Thymus (tissue), 11 donors: ENCODE measurements at regions not wholly inside any gene's neighbourhood (a gene's known extent, or its start where the extent isn't known, plus 50 kb on each side); places are given as distances from the start of the nearest gene placed in this dataset.

Experiments
- DNase-seq, 9 donors: peaks; one replicate each; pipeline ENCODE4 v3.0.0-alpha.2; 2013; ENCODE audit warnings: low spot score in 9 of 9, low read depth in 6 of 9, missing footprints in 1 of 9
- H3K27ac ChIP-seq, 2 donors: one replicate each; pipeline ENCODE4 v1.5.1; 2013; ENCODE audit warnings: control low read depth in 1 of 2, low read depth in 1 of 2, low read length in 1 of 2, mild to moderate bottlenecking in 1 of 2, moderate library complexity in 1 of 2
- H3K27me3 ChIP-seq, 2 donors: one replicate each; pipeline ENCODE4 v1.5.1; 2013; ENCODE audit warnings: low read length in 1 of 2; ENCODE audit not compliant: control insufficient read depth in 2 of 2, insufficient read depth in 1 of 2
- H3K36me3 ChIP-seq, 2 donors: one replicate each; pipeline ENCODE4 v1.5.1; 2013; ENCODE audit warnings: low read length in 1 of 2, mild to moderate bottlenecking in 1 of 2, moderate library complexity in 1 of 2; ENCODE audit not compliant: control insufficient read depth in 2 of 2, insufficient read depth in 2 of 2
- H3K4me1 ChIP-seq, 2 donors: one replicate each; pipeline ENCODE4 v1.5.1; 2013; ENCODE audit warnings: low read length in 2 of 2; ENCODE audit not compliant: control insufficient read depth in 2 of 2, insufficient read depth in 2 of 2
- H3K4me3 ChIP-seq, 2 donors: one replicate each; pipeline ENCODE4 v1.5.1; 2013; ENCODE audit warnings: low read length in 2 of 2, control low read depth in 1 of 2, mild to moderate bottlenecking in 1 of 2
- H3K9me3 ChIP-seq, 2 donors: one replicate each; pipeline ENCODE4 v1.5.1; 2013; ENCODE audit warnings: low read length in 1 of 2, mild to moderate bottlenecking in 1 of 2; ENCODE audit not compliant: control insufficient read depth in 2 of 2, insufficient read depth in 1 of 2
- WGBS: extraction: QIAGEN DNeasy Blood & Tissue Kit; methylation state at CpG from one replicate; pipeline ENCODE4 v1.1.7; 2013; 5-methylcytosine and 5-hydroxymethylcytosine counted together
- donor health status: healthy.

DNA sequence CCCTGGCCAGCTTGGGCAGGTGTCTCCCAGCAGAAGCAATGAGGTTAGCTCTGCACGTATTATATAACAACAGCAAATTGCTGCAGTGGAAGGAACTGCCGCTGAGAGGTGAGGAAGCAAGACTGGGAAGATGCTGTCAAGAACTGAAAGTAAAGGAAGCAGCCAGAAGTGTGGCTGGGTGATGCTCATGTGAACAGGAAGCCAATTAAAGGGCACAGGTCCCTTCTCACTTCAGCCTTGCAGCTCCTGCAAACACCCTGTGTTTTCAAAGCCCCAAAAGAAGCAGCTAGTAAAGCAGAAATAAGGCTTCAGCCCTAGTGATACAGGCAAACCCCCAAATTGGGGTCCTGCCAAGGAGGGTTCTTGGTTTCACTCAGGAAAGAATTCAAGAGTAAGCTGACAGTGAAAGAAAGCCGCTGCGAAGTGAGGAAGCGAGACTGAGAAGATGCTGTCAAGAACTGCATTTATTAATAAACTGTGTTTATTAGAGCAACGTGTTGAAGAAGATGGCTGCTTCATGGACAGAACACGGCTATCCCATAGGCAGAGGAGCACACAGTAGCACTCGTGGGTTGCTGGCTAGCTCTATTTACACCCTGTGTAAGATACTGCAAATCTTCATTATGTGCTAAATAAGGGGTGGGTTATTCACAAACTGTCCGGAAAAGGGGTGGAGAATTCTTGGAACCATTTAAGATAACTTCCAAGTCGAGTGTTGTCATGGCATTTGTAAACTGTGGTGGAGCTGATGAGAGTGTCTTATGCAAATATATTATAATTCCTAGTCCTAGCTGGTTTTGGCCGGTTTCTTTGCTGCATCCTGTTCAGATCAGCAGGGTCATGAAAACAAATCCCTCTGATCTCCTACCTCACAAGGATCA is 152.2 kb downstream of the LINC00237 start:
- WGBS: 66% methylated on average over 11 of the region's 11 CpGs
- Histone ChIP-seq H3K4me1 (no peaks in the 10 kb centered on the region), H3K9me3 (no peaks in the 10 kb centered on the region), H3K36me3 (no peaks in the 10 kb centered on the region), H3K27me3 (peaks cover 0 to 3% of the 10 kb centered on the region in 2 donors), H3K4me3 (no peak overlapping the region), H3K27ac (no peak overlapping the region)
- no peak for DNase-seq

GRCh38 chr20:20950620-20951019 is 155.5 kb downstream of the LINC00237 start:
- 91% methylated on average over 2 of the region's 2 CpGs for WGBS
- Histone ChIP-seq H3K27me3 (no peaks in the 10 kb centered on the region), H3K27ac (no peak overlapping the region), H3K4me1 (no peaks in the 10 kb centered on the region), H3K36me3 (no peaks in the 10 kb centered on the region), H3K4me3 (no peak overlapping the region), H3K9me3 (no peaks in the 10 kb centered on the region)
- no peak for DNase-seq

GRCh38 chr20:20946122-20946759 is 159.9 kb downstream of the LINC00237 start:
- no peak overlapping the region for H3K27ac ChIP-seq
- H3K4me3 ChIP-seq: no peak overlapping the region
- no peaks in the 10 kb centered on the region for H3K27me3 ChIP-seq
- no peak for DNase-seq
- no peaks in the 10 kb centered on the region for H3K4me1 ChIP-seq
- no peaks in the 10 kb centered on the region for H3K9me3 ChIP-seq
- H3K36me3 ChIP-seq: no peaks in the 10 kb centered on the region
- WGBS: 98% methylated on average over 3 of the region's 3 CpGs

DNA sequence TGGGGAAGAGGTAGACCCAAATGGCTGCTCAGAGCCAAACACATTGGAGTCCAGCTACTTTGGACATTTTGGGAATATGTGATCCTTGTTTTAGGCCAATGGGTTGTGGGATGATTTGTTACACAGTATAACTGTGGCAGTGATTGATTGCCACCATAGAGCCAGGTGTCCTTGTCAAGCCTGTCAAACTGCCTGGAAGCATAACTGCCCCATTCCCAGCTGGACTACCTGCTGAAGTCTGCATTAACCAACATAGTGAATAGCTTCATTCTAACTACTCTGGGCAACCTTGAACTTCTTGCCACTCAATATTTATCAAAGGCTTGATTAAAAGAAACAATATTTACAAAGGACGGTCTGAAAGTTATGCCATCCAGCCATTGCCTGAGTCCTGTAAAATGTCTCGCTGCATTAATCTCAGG is 164.7 kb downstream of the LINC00237 start:
- no peaks in the 10 kb centered on the region for H3K9me3 ChIP-seq
- 97% methylated on average over 2 of the region's 2 CpGs for WGBS
- DNase-seq: no peak
- no peak overlapping the region for H3K27ac ChIP-seq
- H3K4me1 ChIP-seq: no peaks in the 10 kb centered on the region
- no peak overlapping the region for H3K4me3 ChIP-seq
- H3K27me3 ChIP-seq: no peaks in the 10 kb centered on the region
- no peaks in the 10 kb centered on the region for H3K36me3 ChIP-seq

DNA sequence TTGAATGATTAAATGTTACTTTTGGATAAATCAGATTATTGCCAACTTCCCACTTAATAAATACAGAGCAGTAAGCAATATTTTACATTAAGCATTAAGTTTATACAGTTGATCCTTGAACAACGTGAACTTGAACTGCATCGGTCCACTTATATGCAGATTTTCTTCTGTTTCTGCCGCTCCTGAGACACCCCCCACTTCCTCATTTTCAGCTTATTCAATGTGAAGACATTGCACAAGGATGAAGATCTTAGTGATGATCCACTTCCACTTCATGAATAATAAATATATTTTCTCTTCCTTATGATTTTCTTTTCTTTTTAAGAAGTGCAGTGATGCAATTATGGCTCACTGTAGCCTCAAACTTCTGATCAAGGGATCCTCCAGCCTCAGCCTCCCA is 167.2 kb downstream of the LINC00237 start:
- no peaks in the 10 kb centered on the region for H3K4me1 ChIP-seq
- no peak overlapping the region for H3K27ac ChIP-seq
- no peak overlapping the region for H3K4me3 ChIP-seq
- no peaks in the 10 kb centered on the region for H3K27me3 ChIP-seq
- DNase-seq: no peak
- WGBS: 87% methylated on average over 3 of the region's 3 CpGs
- no peaks in the 10 kb centered on the region for H3K9me3 ChIP-seq
- no peaks in the 10 kb centered on the region for H3K36me3 ChIP-seq

DNA sequence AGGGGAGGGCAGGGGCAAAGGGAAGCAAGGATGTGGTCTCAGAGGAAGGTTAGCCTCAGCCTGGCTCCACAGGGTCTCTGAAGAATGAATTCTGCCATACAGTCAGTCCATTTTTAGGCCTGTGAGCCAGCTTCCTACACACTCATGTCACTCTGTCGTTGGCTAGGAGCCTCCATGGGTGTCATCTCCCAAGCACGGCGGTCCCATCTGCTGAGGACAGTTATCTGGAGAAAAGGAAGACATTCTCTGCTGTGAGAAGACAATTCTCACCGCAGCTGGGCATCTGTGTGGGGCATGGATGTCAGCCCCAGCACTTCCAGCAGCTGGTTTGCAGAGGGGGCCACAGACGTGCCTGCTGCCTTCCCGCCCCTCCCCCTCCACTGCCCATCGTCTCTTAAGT is 167.6 kb downstream of the LINC00237 start:
- H3K4me1 ChIP-seq: no peaks in the 10 kb centered on the region
- H3K4me3 ChIP-seq: no peak overlapping the region
- no peaks in the 10 kb centered on the region for H3K9me3 ChIP-seq
- H3K36me3 ChIP-seq: no peaks in the 10 kb centered on the region
- 79% methylated on average over 7 of the region's 7 CpGs for WGBS
- no peak for DNase-seq
- H3K27ac ChIP-seq: no peak overlapping the region
- H3K27me3 ChIP-seq: no peaks in the 10 kb centered on the region

GRCh38 chr20:20938131-20938530 is 168.0 kb downstream of the LINC00237 start:
- no peaks in the 10 kb centered on the region for H3K9me3 ChIP-seq
- no peaks in the 10 kb centered on the region for H3K36me3 ChIP-seq
- no peaks in the 10 kb centered on the region for H3K4me1 ChIP-seq
- H3K4me3 ChIP-seq: no peak overlapping the region
- 96% methylated on average over 7 of the region's 7 CpGs for WGBS
- DNase-seq: no peak
- no peak overlapping the region for H3K27ac ChIP-seq
- H3K27me3 ChIP-seq: no peaks in the 10 kb centered on the region

GRCh38 chr20:20933142-20933958 is 172.8 kb downstream of the LINC00237 start:
- no peak for DNase-seq
- Histone ChIP-seq H3K27ac (no peak overlapping the region), H3K9me3 (no peaks in the 10 kb centered on the region), H3K4me3 (no peak overlapping the region), H3K36me3 (no peaks in the 10 kb centered on the region), H3K27me3 (no peaks in the 10 kb centered on the region), H3K4me1 (no peaks in the 10 kb centered on the region)
- 93% methylated on average over 19 of the region's 19 CpGs for WGBS

DNA sequence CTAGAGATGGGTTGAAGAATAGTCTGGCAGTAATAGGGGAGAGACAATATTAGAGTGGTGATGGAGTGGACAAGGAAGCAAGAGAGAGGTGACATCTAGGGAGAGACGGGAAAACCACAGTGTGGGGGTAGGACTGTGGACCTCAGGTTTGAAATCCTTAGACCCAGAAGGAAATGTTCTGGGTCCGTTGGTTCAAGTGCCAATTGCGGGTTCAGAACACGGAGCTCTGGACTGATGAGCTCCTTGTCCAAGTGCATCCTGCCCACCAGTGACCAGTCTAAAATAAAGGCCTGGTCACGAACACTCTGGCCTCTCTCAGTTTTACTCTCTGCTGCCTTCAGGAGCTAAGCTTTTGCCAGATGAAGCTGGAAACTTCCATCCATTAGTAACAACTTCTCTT is 174.0 kb downstream of the LINC00237 start:
- Histone ChIP-seq H3K36me3 (no peaks in the 10 kb centered on the region), H3K27me3 (no peaks in the 10 kb centered on the region), H3K9me3 (no peaks in the 10 kb centered on the region), H3K4me3 (no peak overlapping the region), H3K4me1 (no peaks in the 10 kb centered on the region), H3K27ac (no peak overlapping the region)
- WGBS: 92% methylated on average over 5 of the region's 5 CpGs
- no peak for DNase-seq
